Osteoblast (primary cell): ENCODE measurements at regions not wholly inside any gene's neighbourhood (a gene's known extent, or its start where the extent isn't known, plus 50 kb on each side); places are given as distances from the start of the nearest gene placed in this dataset.
"Not testable (repeated sequence)": the region's sequence is repeated elsewhere in the genome, so short reads cannot be mapped to it uniquely, and the experiment has no call there.

Source experiments
- DNase-seq: peaks from one replicate; pipeline ENCODE4 v3.0.0; 2011; ENCODE audit warnings: low spot score, mixed read lengths; ENCODE audit not compliant: insufficient read length; ENCODE audit errors: missing footprints
- H2AFZ ChIP-seq: 2 replicates; pipeline ENCODE4 v1.6.0; 2011; ENCODE audit warnings: mild to moderate bottlenecking, low read length
- H3K27ac ChIP-seq: 2 replicates; pipeline ENCODE4 v1.5.1; 2011; ENCODE audit warnings: mild to moderate bottlenecking, low read depth, low read length, moderate library complexity
- H3K27me3 ChIP-seq: 2 replicates; pipeline ENCODE4 v1.6.0; 2012; ENCODE audit warnings: mild to moderate bottlenecking, control low read depth, inconsistent platforms, low read length, moderate library complexity; ENCODE audit not compliant: insufficient read depth
- H3K36me3 ChIP-seq: 2 replicates; pipeline ENCODE4 v1.5.1; 2011; ENCODE audit warnings: mild to moderate bottlenecking, low read length, control low read depth, moderate library complexity; ENCODE audit not compliant: insufficient read depth
- H3K4me1 ChIP-seq: 2 replicates; pipeline ENCODE4 v1.5.1; 2011; ENCODE audit warnings: mild to moderate bottlenecking, low read length, control low read depth, moderate library complexity; ENCODE audit not compliant: insufficient read depth
- H3K4me2 ChIP-seq: 2 replicates; pipeline ENCODE4 v1.6.0; 2011; ENCODE audit warnings: mild to moderate bottlenecking, low read length; ENCODE audit not compliant: insufficient read depth
- H3K4me3 ChIP-seq: fragments of 200-600 bp; sonication (generic); 3 replicates; pipeline ENCODE4 v1.5.1; 2012; ENCODE audit warnings: mild to moderate bottlenecking, low read length, inconsistent platforms; ENCODE audit not compliant: insufficient read depth
- H3K79me2 ChIP-seq: 2 replicates; pipeline ENCODE4 v1.6.0; 2012; ENCODE audit warnings: mild to moderate bottlenecking, low read length, control low read depth, inconsistent platforms; ENCODE audit not compliant: insufficient read depth
- H3K9me3 ChIP-seq: 2 replicates; pipeline ENCODE4 v1.5.1; 2011; ENCODE audit warnings: low read depth, low read length, control low read depth
- H4K20me1 ChIP-seq: 2 replicates; pipeline ENCODE4 v1.6.0; 2012; ENCODE audit warnings: mild to moderate bottlenecking, low read length, control low read depth; ENCODE audit not compliant: insufficient read depth
- CTCF ChIP-seq: IDR thresholded peaks from 2 replicates; pipeline ENCODE4 v1.5.1; 2011; ENCODE audit warnings: mild to moderate bottlenecking, low read depth, low read length, moderate library complexity; ENCODE audit errors: extremely low read depth

- no peaks in the 10 kb centered on the region for H3K36me3 ChIP-seq
- H3K4me1 ChIP-seq, result no peaks in the 10 kb centered on the region
- H3K9me3 ChIP-seq, result peaks cover 2% of the 10 kb centered on the region
- no peaks in the 10 kb centered on the region for H3K27me3 ChIP-seq
- H4K20me1 ChIP-seq, result no peaks in the 10 kb centered on the region
- no peak overlapping the region for H3K4me3 ChIP-seq
- no peak overlapping the region for H3K27ac ChIP-seq
- no peak overlapping the region for H2AFZ ChIP-seq
- no peak for DNase-seq
- no peak for TF ChIP-seq CTCF
- no peak overlapping the region for H3K4me2 ChIP-seq
- H3K79me2 ChIP-seq, result no peaks in the 10 kb centered on the region
Measured at GRCh38 chr14:44396226-44396625, 110.9 kb downstream of the FSCB start.

GRCh38 chr14:44392984-44393383, 114.1 kb downstream of the FSCB start:
- H3K27ac ChIP-seq, result no peak overlapping the region
- H3K4me2 ChIP-seq, result no peak overlapping the region
- H3K4me3 ChIP-seq, result no peak overlapping the region
- H3K9me3 ChIP-seq, result peaks cover 4% of the 10 kb centered on the region
- no peak overlapping the region for H2AFZ ChIP-seq
- H4K20me1 ChIP-seq, result no peaks in the 10 kb centered on the region
- TF ChIP-seq CTCF, result no peak
- no peaks in the 10 kb centered on the region for H3K36me3 ChIP-seq
- H3K27me3 ChIP-seq, result no peaks in the 10 kb centered on the region
- DNase-seq, result peak; percentile 62
- no peaks in the 10 kb centered on the region for H3K4me1 ChIP-seq
- H3K79me2 ChIP-seq, result no peaks in the 10 kb centered on the region

GRCh38 chr14:44388306-44388705, 118.8 kb downstream of the FSCB start:
- no peak overlapping the region for H2AFZ ChIP-seq
- H3K27me3 ChIP-seq, result no peaks in the 10 kb centered on the region
- H3K4me1 ChIP-seq, result no peaks in the 10 kb centered on the region
- no peak overlapping the region for H3K4me2 ChIP-seq
- H3K36me3 ChIP-seq, result no peaks in the 10 kb centered on the region
- no peak for DNase-seq
- no peak for TF ChIP-seq CTCF
- H4K20me1 ChIP-seq, result no peaks in the 10 kb centered on the region
- no peak overlapping the region for H3K4me3 ChIP-seq
- no peaks in the 10 kb centered on the region for H3K79me2 ChIP-seq
- H3K27ac ChIP-seq, result no peak overlapping the region
- peaks cover 4% of the 10 kb centered on the region for H3K9me3 ChIP-seq

GRCh38 chr14:44385906-44386305, 121.2 kb downstream of the FSCB start:
- Histone ChIP-seq H3K27ac (no peak overlapping the region), H3K4me1 (no peaks in the 10 kb centered on the region), H2AFZ (no peak overlapping the region), H4K20me1 (no peaks in the 10 kb centered on the region), H3K27me3 (no peaks in the 10 kb centered on the region), H3K9me3 (no peaks in the 10 kb centered on the region), H3K4me3 (no peak overlapping the region), H3K4me2 (no peak overlapping the region), H3K79me2 (no peaks in the 10 kb centered on the region), H3K36me3 (no peaks in the 10 kb centered on the region)
- TF ChIP-seq CTCF, result no peak
- no peak for DNase-seq

GRCh38 chr14:44385296-44385695, 121.8 kb downstream of the FSCB start:
- H3K27ac ChIP-seq, H3K9me3 ChIP-seq, H3K27me3 ChIP-seq, H3K36me3 ChIP-seq, H3K4me2 ChIP-seq, H3K79me2 ChIP-seq, DNase-seq, H2AFZ ChIP-seq, H4K20me1 ChIP-seq, H3K4me3 ChIP-seq, H3K4me1 ChIP-seq: not testable (repeated sequence)

- not testable (repeated sequence) for H3K9me3 ChIP-seq, H3K36me3 ChIP-seq, DNase-seq, H3K27me3 ChIP-seq, H2AFZ ChIP-seq, H3K4me1 ChIP-seq, H3K4me2 ChIP-seq, H3K27ac ChIP-seq, H3K4me3 ChIP-seq, H3K79me2 ChIP-seq, H4K20me1 ChIP-seq
Measured at GRCh38 chr14:44384601-44385293, 122.3 kb downstream of the FSCB start.
